NAMALWA (cell line): ENCODE measurements at regions not wholly inside any gene's neighbourhood (a gene's known extent, or its start where the extent isn't known, plus 50 kb on each side); places are given as distances from the start of the nearest gene placed in this dataset.

Experiments used
- DNase-seq: peaks from one replicate; pipeline ENCODE4 v3.0.0-alpha.2; 2015; ENCODE audit warnings: low spot score

GRCh38 chr5:174642816-174643405 is 81.5 kb upstream of the MSX2 start:
- DNase-seq, result no peak

GRCh38 chr5:174644436-174644835 is 79.9 kb upstream of the MSX2 start:
- DNase-seq, result no peak

GRCh38 chr5:174644923-174645322 is 79.5 kb upstream of the MSX2 start:
- no peak for DNase-seq

- DNase-seq, result no peak
Observed at GRCh38 chr5:174645677-174646076, 78.7 kb upstream of the MSX2 start.

GRCh38 chr5:174648618-174649017 is 75.8 kb upstream of the MSX2 start:
- peak; percentile 16 for DNase-seq

GRCh38 chr5:174649391-174649790 is 75.0 kb upstream of the MSX2 start:
- DNase-seq, result no peak

GRCh38 chr5:174654442-174654841 is 69.9 kb upstream of the MSX2 start:
- no peak for DNase-seq

- DNase-seq, result no peak
Observed at GRCh38 chr5:174655351-174655750, 69.0 kb upstream of the MSX2 start.

- no peak for DNase-seq
Observed at GRCh38 chr5:174664180-174664850, 60.1 kb upstream of the MSX2 start.

GRCh38 chr5:174665347-174665746 is 59.0 kb upstream of the MSX2 start:
- no peak for DNase-seq

GRCh38 chr5:174667526-174667925 is 56.9 kb upstream of the MSX2 start:
- DNase-seq, result no peak

- DNase-seq, result no peak
Observed at GRCh38 chr5:174668349-174668748, 56.0 kb upstream of the MSX2 start.
